ENCODE measurements at regions not wholly inside any gene's neighbourhood (a gene's known extent, or its start where the extent isn't known, plus 50 kb on each side); places are given as distances from the start of the nearest gene placed in this dataset.

DNA sequence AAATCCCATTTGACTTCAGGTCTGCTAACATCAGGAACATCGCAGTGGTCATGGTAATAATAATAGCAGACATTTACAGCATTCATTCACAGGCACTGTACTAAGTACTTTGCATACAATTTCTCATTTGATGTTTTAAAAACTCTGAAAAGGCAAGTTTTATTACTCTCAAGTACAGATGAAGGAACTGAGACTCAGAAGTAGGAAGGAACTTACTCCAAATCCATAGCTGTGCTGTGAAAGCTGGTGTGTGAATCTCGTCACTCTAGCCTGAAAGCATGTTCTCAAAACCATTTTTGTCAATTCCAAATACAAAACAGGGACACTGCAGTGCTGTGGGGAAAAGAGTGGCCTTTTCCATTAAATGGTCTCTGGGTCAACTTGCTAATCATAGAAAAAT lies 179.9 kb downstream of the FAM43A start:
- TF ChIP-seq CTCF (IDR thresholded peaks at IDR 0.05; ENCODE audit: insufficient read depth, low read length, poor library complexity, severe bottlenecking) (no peak), EZH2phosphoT487 (conservative IDR thresholded peaks at IDR 0.05; ENCODE audit: low read length) (no peak)

All from SU-DHL-6 (cell line).